Ishikawa (cell line): ENCODE measurements at regions not wholly inside any gene's neighbourhood (a gene's known extent, or its start where the extent isn't known, plus 50 kb on each side); places are given as distances from the start of the nearest gene placed in this dataset.

Source experiments
- CEBPB ChIP-seq: IDR thresholded peaks from 2 replicates; pipeline ENCODE4 v1.6.1; 2012
- CREB1 ChIP-seq: IDR thresholded peaks from 2 replicates; pipeline ENCODE4 v1.6.1; 2012; ENCODE audit warnings: low read depth
- EGR1 ChIP-seq: IDR thresholded peaks from 2 replicates; pipeline ENCODE4 v1.6.1; 2012
- EP300 ChIP-seq: IDR thresholded peaks from 2 replicates; pipeline ENCODE4 v1.6.1; 2012; ENCODE audit warnings: borderline replicate concordance
- FOXM1 ChIP-seq: IDR thresholded peaks from 2 replicates; pipeline ENCODE4 v1.6.1; 2012; ENCODE audit warnings: low read depth, borderline replicate concordance
- MAX ChIP-seq: IDR thresholded peaks from 2 replicates; pipeline ENCODE4 v1.6.1; 2012
- NFIC ChIP-seq: IDR thresholded peaks from 2 replicates; pipeline ENCODE4 v1.6.1; 2012
- RAD21 ChIP-seq: IDR thresholded peaks from 2 replicates; pipeline ENCODE4 v1.6.1; 2012; ENCODE audit warnings: low read depth
- REST ChIP-seq: IDR thresholded peaks from 2 replicates; pipeline ENCODE4 v1.6.1; 2012; ENCODE audit warnings: low read depth, mild to moderate bottlenecking
- TAF1 ChIP-seq: IDR thresholded peaks from 2 replicates; pipeline ENCODE4 v1.6.1; 2012; ENCODE audit warnings: low read depth, mild to moderate bottlenecking
- TCF12 ChIP-seq: IDR thresholded peaks from 2 replicates; pipeline ENCODE4 v1.6.1; 2012; ENCODE audit warnings: low read depth
- TEAD4 ChIP-seq: IDR thresholded peaks from 2 replicates; pipeline ENCODE4 v1.6.1; 2012
- USF1 ChIP-seq: IDR thresholded peaks from 2 replicates; pipeline ENCODE4 v1.6.1; 2012
- YY1 ChIP-seq: IDR thresholded peaks from 2 replicates; pipeline ENCODE4 v1.6.1; 2012; ENCODE audit warnings: low read depth
- ZBTB7A ChIP-seq: IDR thresholded peaks from 2 replicates; pipeline ENCODE4 v1.6.1; 2012; ENCODE audit warnings: low read depth

GRCh38 chr9:134276453-134277245 lies 49.6 kb upstream of the RXRA start:
- no peak for TF ChIP-seq YY1
- TF ChIP-seq EP300: no peak
- no peak for TF ChIP-seq CEBPB
- TF ChIP-seq ZBTB7A: no peak
- TF ChIP-seq TCF12: no peak
- no peak for TF ChIP-seq REST
- TF ChIP-seq TAF1: no peak
- TF ChIP-seq USF1: no peak
- no peak for TF ChIP-seq CREB1
- TF ChIP-seq FOXM1: no peak
- TF ChIP-seq NFIC: no peak
- no peak for TF ChIP-seq TEAD4
- TF ChIP-seq MAX: no peak
- TF ChIP-seq RAD21: no peak
- no peak for TF ChIP-seq EGR1
